HG03354 (cell line): ENCODE measurements at regions not wholly inside any gene's neighbourhood (a gene's known extent, or its start where the extent isn't known, plus 50 kb on each side); places are given as distances from the start of the nearest gene placed in this dataset.
"Not testable (repeated sequence)": the region's sequence is repeated elsewhere in the genome, so short reads cannot be mapped to it uniquely, and the experiment has no call there.

Source experiments
- ATAC-seq: cut with Tn5 transposase; IDR thresholded peaks from one replicate; pipeline ENCODE4 v1.9.1; 2021; ENCODE audit warnings: mild to moderate bottlenecking; ENCODE audit not compliant: unreplicated experiment, poor library complexity, severe bottlenecking

DNA sequence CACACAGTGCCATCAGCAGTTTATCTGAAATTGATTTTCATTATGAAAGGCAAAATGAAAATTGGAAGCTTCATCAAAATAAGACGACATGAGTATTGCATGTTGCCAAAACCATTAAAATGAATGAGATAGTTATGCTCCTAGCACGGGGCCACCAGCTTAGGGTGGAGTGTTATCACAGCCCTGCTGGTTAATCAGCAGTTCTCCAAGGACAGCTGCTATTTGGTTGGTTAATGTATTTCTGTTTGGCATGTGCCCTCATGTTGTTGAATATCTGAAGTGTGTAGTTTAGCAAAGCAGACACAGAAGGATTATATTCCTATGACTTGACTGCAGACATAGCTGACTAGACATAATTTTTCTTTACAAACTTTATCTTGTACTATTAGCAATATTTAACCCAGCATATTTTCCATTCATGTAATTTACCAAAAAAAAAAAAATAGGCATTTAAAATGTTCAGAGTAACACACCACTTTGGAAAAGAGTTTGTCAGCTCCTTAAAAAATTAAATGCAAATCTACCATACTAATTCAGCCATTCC is 98.6 kb upstream of the PIK3R1 start:
- no peak for ATAC-seq

- ATAC-seq = no peak
Measured at GRCh38 chr5:68116408-68116807, 99.1 kb upstream of the PIK3R1 start.

DNA sequence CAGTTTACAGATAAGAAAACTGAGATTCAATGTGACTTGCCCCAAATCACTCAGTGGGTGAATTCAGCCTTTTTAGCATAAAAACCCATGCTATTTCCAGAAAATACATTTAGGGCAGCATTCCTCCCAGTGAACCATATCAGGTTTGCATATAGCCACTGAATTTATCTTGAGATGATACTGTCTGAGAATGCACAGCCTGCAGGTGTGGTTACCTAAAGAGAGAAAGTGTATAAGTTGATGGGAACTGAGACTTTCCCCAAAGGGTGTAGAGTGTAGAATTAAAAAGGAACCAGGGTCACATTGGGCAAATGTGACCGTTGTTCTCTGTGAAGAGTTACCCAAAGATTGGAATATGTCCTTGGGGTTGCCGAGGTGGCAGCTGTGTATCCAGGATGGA is 100.0 kb upstream of the PIK3R1 start:
- ATAC-seq = no peak

DNA sequence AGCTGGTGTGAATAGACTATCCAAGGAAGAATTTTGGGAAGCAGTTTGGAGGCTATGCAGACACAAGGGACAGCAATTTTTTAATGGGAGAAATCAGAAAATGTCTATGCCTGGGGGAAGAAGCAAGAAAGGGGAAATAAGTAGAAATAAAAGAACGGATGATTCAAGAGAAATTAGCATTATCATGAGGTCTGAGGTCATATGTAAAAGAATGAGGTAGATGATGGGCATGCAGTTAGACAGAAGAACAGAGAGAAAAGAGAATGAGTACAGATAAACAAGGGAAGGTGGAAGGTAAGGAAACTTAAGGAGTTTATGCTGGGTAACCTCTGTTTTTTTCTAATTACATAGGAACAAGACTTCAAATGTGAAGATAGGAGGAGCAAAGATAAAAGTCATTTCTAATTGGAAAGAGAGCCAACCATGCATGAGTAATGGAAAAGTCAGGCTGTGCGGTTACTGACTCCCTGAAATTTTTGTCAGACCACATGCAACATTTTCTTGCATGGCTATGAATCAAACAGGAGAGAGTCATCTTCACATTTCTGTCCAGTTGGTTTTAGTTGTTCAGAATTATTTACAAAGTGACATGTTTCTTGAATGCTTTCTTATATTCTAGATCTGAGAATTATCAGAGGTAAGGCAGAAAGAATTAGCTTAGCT is 101.0 kb upstream of the PIK3R1 start:
- ATAC-seq = no peak

DNA sequence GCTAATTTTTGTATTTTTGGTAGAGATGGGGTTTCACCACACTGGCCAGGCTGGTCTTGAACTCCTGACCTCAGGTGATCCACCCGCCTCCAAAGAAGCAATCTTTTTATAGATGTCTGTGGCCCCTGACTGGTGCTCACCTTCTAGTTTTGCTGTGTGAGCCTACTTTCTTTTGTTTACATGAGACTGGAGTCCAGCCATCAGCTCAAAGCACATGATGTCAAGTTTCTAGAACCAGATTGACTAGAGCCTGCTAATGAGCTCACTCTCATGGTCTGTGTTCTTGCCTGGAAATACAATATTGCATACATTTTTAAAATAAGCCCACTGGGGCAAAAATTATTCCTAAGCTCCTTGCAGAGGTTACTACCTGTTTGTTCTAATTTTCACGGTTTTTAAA is 102.9 kb upstream of the PIK3R1 start:
- ATAC-seq = no peak

- ATAC-seq = no peak
Measured at GRCh38 chr5:68110894-68111293, 104.7 kb upstream of the PIK3R1 start.

DNA sequence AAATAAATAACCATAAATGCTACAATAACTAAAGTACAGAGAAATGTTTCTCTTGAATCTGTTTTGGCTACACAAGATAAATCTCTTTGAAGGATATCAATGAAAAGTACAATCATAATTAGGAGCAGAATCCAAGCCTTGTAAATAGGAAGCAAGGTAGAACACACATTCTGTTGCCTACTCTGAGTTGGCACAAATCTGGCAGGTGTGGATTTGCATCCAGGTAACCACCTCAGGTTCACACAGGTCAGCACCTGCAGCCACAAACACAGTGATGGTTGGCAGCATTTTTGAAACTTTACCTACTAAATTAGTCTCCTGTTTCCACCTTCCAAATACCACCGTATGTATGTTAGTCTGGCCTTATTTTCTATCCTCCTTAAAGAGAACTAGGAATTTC is 105.3 kb upstream of the PIK3R1 start:
- ATAC-seq = no peak

DNA sequence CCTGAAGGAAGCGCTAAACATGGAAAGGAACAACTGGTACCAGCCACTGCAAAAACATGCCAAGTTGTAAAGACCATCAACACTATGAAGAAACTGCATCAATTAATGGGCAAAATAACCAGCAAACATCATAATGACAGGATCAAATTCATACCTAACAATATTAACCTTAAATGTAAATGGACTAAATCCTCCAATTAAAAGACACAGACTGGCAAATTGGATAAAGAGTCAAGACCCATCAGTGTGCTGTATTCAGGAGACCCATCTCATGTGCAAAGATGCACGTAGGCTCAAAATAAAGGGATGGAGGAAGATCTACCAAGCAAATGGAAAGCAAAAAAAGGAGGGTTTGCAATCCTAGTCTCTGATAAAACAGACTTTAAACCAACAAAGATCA is 111.3 kb upstream of the PIK3R1 start:
- not testable (repeated sequence) for ATAC-seq

DNA sequence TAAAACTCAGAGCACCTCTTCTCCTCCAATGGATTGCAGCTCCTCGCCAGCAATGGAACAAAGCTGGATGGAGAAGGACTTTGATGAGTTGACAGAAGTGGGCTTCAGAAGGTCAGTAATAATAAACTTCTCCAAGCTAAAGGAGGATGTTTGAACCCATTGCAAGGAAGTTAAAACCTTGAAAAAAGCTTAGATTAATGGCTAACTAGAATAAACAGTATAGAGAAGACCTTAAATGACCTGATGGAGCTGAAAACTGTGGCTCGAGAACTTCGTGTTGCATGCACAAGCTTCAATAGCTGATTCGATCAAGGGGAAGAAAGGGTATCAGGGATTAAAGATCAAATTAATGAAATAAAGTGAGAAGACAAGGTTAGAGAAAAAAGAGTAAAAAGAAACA is 112.3 kb upstream of the PIK3R1 start:
- ATAC-seq = not testable (repeated sequence)

GRCh38 chr5:68099327-68099726 is 116.2 kb upstream of the PIK3R1 start:
- no peak for ATAC-seq

DNA sequence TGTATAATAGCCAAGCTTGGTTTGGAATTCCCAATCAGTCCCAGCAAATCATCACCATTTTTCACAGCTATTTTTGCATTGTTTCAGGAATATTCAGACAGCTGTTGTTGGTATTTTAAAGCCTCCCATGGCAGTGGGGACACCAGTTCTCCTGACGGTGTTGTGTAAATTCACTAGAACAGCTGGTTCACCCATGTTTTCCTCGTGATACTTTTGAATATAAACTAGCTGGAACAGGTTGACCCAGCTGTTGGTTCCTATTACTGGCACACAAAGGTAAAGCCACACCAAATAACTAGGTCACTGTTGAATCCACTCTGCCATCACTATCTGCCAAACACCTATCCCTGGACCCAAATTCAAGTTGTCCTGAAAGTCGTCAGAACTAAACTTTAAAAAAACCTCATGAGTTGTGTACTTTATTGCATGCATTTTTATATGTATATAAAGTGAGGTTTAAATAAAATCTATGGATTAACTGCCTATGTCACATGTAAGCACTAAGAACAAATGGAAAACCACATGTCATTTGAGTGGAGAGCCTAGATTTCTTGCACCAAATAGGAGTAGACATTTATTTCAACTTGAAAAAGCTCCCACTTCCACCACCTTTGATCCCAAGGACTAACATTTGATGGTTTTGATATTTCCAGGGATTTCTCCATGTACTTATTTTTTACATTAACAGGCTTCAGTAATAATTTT is 121.9 kb upstream of the PIK3R1 start:
- no peak for ATAC-seq

DNA sequence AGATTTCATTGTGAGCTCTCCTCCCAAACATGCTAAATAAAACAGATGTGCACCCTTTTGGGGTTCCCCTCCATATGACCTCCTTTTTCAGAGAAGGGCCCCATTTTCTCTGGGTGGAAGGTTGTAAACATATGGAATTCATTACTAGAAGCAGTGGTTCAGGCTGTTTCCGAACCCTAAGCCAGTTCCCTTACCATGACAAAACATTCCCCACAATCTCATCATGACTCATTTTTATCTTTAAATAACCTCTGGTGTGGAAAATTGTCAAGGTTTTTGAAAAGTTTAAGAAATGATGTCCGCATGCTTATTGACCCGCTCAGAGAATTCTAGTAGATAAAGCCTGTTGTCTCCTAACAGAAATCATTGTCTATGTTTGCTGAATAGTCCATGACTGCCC is 127.3 kb upstream of the PIK3R1 start:
- ATAC-seq = no peak

DNA sequence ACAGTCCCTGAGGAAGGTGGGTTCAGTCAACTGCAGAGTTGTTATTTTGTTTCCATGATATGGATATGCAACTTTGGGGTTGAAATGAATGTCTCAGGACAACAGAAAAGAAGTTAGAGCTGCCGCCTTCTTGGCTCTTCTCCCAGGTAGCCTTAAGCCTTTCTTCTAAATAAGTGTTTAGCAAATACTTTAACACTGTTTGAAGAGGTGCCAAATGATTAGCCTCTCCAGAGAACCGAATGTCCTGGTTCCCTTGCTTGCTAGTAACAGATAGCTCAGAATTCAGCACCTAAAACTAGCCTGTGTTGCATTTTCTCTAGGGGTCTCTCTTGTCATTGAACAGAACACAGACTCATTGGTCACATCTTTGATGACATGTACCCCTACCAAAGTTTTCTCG is 127.7 kb upstream of the PIK3R1 start:
- ATAC-seq = no peak

GRCh38 chr5:68086857-68087256 is 128.7 kb upstream of the PIK3R1 start:
- no peak for ATAC-seq

DNA sequence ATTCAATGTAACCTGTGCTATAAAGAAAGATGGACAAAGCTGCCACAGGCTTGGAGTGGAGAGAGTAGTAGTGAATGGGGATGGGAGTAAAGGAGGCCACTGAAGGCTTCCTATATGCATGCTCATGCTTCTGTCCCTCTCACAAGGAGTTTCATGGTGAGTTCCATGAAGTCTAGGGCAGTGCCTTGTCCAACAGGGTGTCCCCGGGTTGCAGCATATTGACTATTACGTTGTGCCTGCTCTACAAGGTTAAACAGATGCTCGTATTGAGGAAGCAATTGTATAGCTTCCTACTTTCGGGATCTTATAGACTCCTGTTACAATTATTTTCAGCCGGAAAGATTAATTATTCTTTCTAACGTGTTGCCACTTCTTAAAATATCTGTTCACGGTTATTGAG is 129.1 kb upstream of the PIK3R1 start:
- no peak for ATAC-seq

DNA sequence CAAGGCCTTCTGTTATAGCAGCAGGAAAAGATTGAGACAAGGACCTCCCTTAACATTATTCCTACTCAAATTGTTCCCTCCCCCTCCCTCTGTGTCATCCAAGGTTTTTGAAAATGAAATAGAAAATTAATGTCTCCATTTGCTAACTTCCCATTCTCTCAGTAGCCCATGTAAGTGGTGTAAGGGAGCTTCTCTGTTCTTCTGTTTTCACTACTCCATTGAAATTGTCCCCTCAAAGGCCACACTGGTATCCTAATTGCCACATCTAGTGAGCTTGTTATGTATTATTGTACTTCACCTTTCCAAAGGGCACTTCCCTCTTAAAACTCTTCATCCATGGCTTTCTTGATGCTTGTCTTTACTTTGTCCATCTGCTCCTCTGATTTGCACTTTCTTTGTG is 131.2 kb upstream of the PIK3R1 start:
- no peak for ATAC-seq

DNA sequence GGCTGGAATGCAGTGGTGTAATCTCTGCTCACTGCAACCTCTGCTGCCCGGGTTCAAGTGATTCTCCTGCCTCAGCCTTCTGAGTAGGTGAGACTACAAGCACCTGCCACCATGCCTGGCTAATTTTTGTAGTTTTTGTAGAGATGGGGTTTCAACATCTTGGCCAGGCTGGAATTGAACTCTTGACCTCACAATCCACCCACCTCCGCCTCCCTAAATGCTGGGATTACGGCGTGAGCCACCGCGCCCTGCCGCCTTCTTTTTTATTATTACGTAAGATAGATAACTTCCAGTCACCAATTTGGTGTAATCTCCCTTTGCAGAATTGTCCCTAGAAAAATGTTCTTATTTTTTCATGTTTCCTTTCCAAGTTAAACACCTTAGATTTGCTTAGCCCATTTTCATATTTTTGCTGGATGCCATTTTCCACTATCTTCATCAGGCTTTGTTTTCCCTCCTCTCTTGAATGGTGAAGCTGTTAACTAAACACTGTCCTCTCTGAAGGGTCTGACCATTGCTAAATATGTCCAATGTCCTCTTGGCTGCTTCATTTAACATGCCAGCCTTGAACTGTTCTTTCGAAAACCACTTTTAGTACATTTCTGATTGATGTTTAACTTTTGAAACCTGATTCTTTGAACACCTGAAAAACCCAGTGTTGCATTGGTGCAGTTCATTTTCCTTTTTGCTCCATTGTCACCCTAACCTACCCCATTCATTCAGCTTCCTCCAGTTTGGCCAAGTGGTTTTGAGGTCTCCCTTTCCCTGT is 135.1 kb upstream of the PIK3R1 start:
- ATAC-seq = no peak

- ATAC-seq = no peak
Measured at GRCh38 chr5:68077349-68077894, 138.1 kb upstream of the PIK3R1 start.

DNA sequence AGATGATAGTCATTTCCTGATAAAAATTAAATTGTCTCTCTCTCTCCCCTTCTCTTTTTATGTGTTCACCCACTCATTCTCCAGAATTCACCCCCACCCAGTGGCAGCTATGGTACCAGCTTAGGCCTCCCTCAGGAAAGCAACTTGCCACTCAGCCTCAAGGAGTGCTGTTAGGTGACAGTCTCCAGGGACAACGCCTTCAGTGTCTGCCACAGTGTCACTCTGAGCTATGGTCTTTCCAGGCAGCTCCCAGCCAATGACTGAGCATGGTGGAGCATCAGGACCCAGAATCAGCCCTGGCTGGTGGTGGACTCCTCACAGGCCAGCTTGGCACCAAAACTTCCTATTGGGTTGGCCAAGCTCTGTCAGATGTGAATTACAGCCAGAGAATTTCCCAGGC is 140.9 kb upstream of the PIK3R1 start:
- ATAC-seq = no peak

DNA sequence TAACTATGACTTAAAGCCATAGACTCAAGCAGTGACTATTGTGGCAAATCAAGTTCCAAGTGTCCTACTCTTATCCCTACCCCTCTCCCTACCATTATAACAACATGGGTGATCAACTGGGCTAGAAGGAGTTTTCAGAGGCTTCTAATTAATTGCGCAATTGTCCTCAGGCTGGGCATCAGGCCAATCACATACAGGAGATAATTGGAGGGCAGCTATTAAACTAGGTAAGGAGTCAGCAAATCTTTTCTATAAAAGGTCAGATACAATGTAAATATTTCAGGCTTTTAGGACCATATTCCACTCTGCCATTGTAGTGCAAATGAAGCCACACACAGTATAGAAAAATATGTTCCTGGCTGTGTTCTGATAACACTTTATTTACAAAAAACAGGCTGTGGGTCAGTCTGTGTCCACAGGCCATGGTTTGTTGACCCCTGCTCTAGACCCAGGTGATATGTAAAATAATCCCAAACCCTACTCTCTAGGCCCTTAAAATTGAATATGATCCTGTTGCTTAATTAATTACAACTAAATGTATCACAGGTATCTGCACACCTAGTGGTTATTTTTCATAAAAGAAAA is 141.4 kb upstream of the PIK3R1 start:
- no peak for ATAC-seq
